ENCODE measurements at regions not wholly inside any gene's neighbourhood (a gene's known extent, or its start where the extent isn't known, plus 50 kb on each side); places are given as distances from the start of the nearest gene placed in this dataset.

DNA sequence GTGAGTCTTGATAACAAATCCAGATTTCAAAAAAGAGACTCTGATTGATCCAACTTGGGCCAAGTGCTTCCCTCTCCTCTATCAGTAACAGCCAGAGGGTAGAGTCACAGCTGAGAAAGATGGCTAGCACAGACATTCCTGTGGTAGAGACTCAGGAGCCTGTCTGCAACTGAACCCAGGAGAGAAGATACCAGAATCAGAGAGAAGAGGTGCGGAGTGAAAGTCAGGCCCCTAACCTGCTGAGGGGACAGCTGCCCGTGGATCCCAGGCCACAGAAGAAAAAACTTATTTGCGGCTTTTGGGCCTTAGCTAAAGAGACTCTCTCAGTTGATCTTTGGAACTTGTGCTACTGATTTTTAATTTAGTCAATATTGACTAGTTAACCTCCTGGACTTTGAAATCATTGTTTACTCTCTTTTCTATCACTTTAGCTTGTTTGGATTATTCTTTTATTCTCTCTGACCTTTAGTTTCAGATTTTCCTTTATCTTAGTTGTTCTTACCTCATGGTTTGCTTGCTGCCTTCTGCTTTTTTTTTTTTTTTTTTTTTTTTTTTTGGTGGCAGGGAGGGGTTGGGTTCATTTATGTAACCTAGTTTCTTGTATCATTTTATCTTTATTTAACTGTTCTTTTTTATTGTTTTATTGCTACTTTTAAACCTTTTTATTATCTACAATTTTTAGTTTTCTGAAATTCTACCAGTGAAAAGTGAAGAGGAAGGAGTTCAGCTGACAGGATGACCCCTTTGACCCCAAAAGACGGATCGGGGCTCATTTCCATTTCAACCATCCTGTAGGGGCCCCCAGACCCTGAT lies 154.9 kb upstream of the KRR1 start:
- peak overlapping the region; percentile 25; the same call in 1 of the 2 replicates for H3K27ac ChIP-seq
- TF ChIP-seq, protein P1, sequence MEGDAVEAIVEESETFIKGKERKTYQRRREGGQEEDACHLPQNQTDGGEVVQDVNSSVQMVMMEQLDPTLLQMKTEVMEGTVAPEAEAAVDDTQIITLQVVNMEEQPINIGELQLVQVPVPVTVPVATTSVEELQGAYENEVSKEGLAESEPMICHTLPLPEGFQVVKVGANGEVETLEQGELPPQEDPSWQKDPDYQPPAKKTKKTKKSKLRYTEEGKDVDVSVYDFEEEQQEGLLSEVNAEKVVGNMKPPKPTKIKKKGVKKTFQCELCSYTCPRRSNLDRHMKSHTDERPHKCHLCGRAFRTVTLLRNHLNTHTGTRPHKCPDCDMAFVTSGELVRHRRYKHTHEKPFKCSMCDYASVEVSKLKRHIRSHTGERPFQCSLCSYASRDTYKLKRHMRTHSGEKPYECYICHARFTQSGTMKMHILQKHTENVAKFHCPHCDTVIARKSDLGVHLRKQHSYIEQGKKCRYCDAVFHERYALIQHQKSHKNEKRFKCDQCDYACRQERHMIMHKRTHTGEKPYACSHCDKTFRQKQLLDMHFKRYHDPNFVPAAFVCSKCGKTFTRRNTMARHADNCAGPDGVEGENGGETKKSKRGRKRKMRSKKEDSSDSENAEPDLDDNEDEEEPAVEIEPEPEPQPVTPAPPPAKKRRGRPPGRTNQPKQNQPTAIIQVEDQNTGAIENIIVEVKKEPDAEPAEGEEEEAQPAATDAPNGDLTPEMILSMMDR (conservative IDR thresholded peaks at IDR 0.05), result no peak

DNA sequence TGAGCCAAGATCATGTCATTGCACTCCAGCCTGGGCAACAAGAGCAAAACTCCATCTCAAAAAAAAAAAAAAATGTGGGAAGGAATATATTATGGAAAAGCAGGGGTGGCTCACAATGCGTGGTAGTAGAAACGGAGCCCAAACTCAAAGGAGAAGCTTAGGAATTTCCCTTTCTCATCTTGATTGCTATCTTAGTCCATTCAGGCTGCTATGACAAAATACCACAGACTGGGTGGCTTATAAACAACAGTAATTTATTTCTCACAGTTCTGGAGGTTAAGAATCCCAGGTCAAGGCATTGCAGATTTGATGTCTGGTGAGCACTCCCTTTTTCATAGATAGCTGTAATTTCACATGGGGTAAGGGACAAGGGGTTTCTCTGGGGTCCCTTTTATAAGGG lies 153.8 kb upstream of the KRR1 start:
- no peak overlapping the region for H3K27ac ChIP-seq
- TF ChIP-seq, protein P1 (conservative IDR thresholded peaks at IDR 0.05), result no peak

DNA sequence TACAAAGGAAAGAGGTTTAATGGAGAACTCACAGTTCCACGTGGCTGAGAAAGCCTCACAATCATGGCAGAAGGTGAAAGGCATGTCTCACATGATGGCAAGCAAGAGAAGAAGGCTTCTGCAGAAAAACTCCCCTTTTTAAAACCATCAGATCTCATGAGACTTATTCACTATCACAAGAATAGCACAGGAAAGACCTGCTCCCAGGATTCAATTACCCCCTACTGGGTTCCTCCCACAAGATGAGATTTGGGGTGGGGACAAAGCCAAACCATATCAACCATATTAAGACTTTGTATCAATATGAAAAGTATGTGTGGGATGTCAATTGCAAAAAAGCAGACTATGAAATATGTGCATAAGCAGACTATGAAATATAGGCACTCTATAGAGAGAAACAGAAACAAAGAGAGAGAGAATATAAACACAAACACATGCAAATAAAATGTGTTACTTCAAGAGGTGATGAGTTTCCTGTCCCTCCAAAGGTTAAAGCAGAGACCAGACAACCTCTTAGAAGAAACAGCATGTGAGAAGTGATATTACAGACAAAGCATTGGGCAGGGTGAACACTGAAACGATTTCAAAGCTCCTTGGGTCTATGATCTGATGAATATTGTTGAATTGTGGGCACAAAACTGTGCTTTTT lies 151.2 kb upstream of the KRR1 start:
- TF ChIP-seq, protein P1 (conservative IDR thresholded peaks at IDR 0.05), result no peak
- H3K27ac ChIP-seq, result peak overlapping the region; percentile 2; the same call in 1 of the 2 replicates

DNA sequence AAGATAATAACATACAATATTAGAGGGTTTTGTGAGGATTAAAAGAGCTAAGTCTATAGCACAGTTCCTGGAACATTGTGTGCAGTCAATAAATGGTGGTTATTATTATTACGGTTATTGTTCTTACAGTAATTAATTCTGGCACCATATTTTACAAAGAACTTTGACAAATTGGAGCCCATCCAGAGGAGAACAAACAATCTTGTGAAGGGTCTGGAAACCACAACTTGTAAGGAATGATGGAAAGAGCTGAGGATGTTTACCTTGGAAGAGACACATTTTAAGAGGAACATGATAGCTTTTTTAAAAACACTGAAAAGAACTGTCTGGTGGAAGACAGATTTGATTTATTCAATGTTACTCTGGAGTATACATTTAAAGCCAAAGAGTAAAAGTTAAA lies 150.5 kb upstream of the KRR1 start:
- TF ChIP-seq, protein P1 (conservative IDR thresholded peaks at IDR 0.05), result no peak
- H3K27ac ChIP-seq, result no peak overlapping the region; the same call in 1 of the 2 replicates

DNA sequence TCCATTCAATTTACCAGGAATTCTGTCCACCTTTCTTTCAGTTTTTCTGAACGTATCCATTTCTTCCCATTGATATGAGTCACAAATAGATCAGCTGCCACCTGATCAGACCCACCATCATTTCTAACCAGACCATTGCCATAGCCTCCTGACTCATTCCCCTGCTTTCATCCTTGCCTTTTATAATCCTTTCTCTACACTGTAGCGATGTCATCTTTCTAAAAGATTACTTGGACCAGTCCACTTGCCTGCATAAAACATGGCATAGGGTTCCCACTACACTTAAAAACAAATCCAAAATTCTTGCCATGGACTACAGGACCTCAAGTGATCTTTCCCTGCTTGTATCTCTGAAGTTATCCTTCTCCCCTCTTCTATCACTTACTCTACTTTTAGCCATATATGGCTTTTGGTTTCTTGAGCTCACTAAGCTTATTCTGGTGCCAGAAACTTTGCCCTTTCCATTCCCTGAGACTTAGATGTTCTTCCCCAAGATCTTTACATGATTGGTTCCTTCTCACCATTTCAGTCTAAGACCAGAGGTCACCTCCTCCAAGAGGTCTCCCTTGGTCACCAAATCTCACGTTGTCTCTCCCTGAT lies 149.5 kb upstream of the KRR1 start:
- TF ChIP-seq, protein P1 (conservative IDR thresholded peaks at IDR 0.05), result no peak
- H3K27ac ChIP-seq, result no peak overlapping the region

DNA sequence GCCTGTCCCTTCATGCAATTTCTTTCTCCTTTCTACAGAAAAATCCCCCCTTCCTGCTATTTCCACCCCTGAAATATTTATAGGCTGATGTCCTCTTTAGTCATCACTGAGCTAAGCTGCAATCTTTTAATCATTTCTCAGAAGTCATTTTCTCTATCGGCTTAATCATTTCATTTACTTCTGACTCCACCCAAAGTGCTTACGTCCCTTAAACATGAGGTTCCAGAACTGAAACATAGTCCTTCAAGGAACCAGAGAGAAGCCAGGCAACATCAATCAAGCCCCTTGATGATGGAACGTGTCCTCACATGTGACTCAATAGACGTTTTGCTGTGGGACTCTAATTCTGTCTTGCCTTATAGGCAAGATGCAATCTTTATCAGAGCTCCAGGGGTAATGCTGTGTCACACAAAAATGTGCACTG lies 148.7 kb upstream of the KRR1 start:
- H3K27ac ChIP-seq, result no peak overlapping the region
- TF ChIP-seq, protein P1 (conservative IDR thresholded peaks at IDR 0.05), result no peak
